NCI-H82 treated with DMSO at 0.1 percent for 48 hours (cell line): ENCODE measurements at regions not wholly inside any gene's neighbourhood (a gene's known extent, or its start where the extent isn't known, plus 50 kb on each side); places are given as distances from the start of the nearest gene placed in this dataset.
"Not testable (repeated sequence)": the region's sequence is repeated elsewhere in the genome, so short reads cannot be mapped to it uniquely, and the experiment has no call there.

ENCODE experiments used
- DNase-seq: peaks from one replicate; lab custom pipeline; 2025; ENCODE audit not compliant: unreplicated experiment; lab: John Stamatoyannopoulos, UW

- no peak for DNase-seq
Observed at GRCh38 chr13:87453244-87453643, 217.9 kb upstream of the SLITRK5 start.

GRCh38 chr13:87459419-87459818 lies 211.8 kb upstream of the SLITRK5 start:
- DNase-seq, result no peak

- no peak for DNase-seq
Observed at GRCh38 chr13:87497426-87497825, 173.7 kb upstream of the SLITRK5 start.

GRCh38 chr13:87498681-87499080 lies 172.5 kb upstream of the SLITRK5 start:
- DNase-seq, result no peak

- DNase-seq, result no peak
Observed at GRCh38 chr13:87524775-87525174, 146.4 kb upstream of the SLITRK5 start.

GRCh38 chr13:87533776-87534175 lies 137.4 kb upstream of the SLITRK5 start:
- DNase-seq, result no peak

- DNase-seq, result no peak
Observed at GRCh38 chr13:87535911-87536310, 135.3 kb upstream of the SLITRK5 start.

GRCh38 chr13:87536499-87536898 lies 134.7 kb upstream of the SLITRK5 start:
- no peak for DNase-seq

- no peak for DNase-seq
Observed at GRCh38 chr13:87536899-87537298, 134.3 kb upstream of the SLITRK5 start.

GRCh38 chr13:87537951-87538350 lies 133.2 kb upstream of the SLITRK5 start:
- no peak for DNase-seq

GRCh38 chr13:87538366-87539052 lies 132.7 kb upstream of the SLITRK5 start:
- no peak for DNase-seq

GRCh38 chr13:87553142-87553541 lies 118.0 kb upstream of the SLITRK5 start:
- no peak for DNase-seq

- DNase-seq, result no peak
Observed at GRCh38 chr13:87554045-87554444, 117.1 kb upstream of the SLITRK5 start.

GRCh38 chr13:87557788-87558187 lies 113.4 kb upstream of the SLITRK5 start:
- no peak for DNase-seq

- DNase-seq, result not testable (repeated sequence)
Observed at GRCh38 chr13:87561580-87561979, 109.6 kb upstream of the SLITRK5 start.

GRCh38 chr13:87570669-87571068 lies 100.5 kb upstream of the SLITRK5 start:
- DNase-seq, result no peak

- DNase-seq, result no peak
Observed at GRCh38 chr13:87582399-87582798, 88.8 kb upstream of the SLITRK5 start.

GRCh38 chr13:87590518-87590917 lies 80.7 kb upstream of the SLITRK5 start:
- DNase-seq, result no peak

- not testable (repeated sequence) for DNase-seq
Observed at GRCh38 chr13:87604437-87604836, 66.7 kb upstream of the SLITRK5 start.

- DNase-seq, result peak; percentile 20
Observed at GRCh38 chr13:87607266-87607665, 63.9 kb upstream of the SLITRK5 start.

- no peak for DNase-seq
Observed at GRCh38 chr13:87614276-87614675, 56.9 kb upstream of the SLITRK5 start.
